NCI-H748 treated with DMSO at 0.1 percent for 48 hours (cell line): ENCODE measurements at regions not wholly inside any gene's neighbourhood (a gene's known extent, or its start where the extent isn't known, plus 50 kb on each side); places are given as distances from the start of the nearest gene placed in this dataset.

Experiments used
- DNase-seq: peaks from one replicate; lab custom pipeline; 2025; lab: John Stamatoyannopoulos, UW

DNA sequence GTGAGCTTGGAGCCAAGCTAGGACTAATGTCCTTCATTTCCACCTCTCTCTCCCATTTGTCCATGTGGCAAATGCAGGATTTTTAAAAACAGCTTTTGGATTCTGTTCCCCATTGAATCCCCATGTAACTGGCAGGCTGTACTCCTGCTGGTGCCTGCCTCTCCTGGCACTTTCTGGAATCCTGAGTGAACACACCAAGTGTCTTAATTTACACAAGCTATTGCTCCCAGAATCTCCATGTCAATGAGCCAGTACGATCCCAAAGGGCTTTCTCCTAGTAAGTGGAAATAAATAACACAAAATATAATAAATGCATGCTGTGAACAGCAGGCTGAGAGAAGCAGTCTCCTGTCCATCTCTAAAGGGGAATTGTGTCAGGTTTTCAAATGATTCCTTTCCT is 88.4 kb upstream of the WWC1 start:
- DNase-seq, result no peak

DNA sequence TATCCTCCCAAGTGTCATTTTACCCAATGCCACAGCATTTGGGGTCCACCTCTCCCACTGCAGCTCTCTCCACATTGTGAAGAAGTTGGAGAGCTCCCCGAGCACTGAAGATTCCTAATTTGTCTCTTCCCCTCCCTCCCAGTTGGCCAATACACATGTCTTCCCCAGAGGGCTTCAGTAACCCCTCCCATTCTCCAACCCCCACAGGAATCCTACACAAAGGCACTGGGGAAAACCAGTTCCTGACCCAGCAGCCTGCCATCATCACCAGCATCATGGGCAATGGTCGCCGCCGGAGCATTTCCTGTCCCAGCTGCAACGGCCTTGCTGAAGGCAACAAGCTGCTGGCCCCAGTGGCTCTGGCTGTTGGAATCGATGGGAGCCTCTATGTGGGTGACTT is 87.3 kb upstream of the WWC1 start:
- no peak for DNase-seq

- DNase-seq, result no peak
Measured at GRCh38 chr5:168207450-168208029, 83.9 kb upstream of the WWC1 start.

DNA sequence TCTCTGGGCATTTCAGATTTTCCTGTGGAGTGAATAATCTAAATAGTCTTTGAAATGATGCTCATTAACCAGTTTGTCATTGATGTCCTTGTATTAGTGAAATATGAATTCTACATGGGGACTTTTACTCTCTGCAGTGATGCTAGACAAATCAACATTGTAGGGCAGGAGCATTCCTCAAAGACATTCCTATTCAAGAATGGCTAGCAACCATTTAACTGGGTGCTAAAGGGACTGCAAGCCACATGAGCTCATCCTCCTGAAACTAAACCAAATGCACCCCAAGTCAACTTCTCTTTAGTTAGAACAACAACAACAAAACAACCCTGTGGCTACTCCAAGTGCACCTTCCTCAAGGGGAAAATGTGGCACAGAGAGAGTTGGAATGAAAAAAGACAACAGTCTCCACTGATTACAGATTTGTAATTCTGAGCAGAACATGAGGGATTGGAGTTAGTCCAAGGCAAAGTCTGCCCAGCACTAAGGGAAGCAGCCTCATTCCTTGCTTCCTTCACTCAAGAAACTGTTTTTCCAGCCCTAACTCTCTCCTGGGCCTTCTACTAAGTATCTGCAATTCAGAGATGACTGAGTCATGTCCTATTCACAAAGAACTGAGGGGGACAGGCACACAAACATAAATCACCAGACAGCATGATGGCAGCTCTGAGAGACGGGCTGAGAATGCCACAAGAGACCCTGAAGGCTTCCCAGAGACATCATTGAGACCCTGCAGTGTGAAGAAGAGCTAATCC is 82.0 kb upstream of the WWC1 start:
- DNase-seq, result no peak

GRCh38 chr5:168209997-168210396 is 81.4 kb upstream of the WWC1 start:
- no peak for DNase-seq

DNA sequence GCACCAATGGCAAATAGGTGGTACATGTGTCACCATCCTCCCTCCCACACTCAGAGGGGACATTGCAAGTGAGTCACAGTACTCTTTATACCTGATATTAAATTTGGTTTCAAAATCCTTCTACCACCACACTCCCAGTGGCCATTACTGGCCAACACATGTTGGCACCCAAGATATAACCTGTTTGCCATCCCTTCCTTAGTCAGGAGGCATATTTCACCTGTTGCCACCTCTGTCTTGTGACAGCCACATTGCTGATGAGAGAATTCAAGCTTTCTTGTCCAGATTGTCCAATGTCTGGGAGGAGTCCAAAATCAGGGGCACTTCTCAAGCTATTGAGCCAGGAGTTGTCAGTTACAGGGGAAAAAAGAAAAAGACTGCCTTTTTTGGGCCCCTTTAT is 80.2 kb upstream of the WWC1 start:
- no peak for DNase-seq

- no peak for DNase-seq
Measured at GRCh38 chr5:168211936-168212335, 79.5 kb upstream of the WWC1 start.

GRCh38 chr5:168214071-168214470 is 77.4 kb upstream of the WWC1 start:
- no peak for DNase-seq

- no peak for DNase-seq
Measured at GRCh38 chr5:168214886-168215285, 76.6 kb upstream of the WWC1 start.

DNA sequence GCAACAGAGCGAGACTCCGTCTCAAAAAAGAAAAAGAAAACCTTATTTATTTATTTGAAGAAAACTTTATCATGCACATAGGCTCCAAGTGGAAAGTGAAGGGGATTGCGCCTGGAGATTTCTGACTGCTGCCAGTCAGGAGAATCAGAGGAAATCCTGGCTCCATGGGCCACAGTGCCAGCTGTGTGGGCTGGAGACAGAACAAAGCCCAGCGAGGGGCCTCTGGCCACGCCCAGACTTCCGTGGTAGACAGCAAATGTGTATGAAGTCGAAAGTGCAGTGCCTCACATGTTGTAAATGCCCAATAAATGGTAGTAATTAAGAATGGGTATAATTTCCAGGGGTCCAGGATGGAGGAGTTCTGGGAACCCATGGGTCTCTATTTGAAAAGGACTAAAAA is 75.8 kb upstream of the WWC1 start:
- DNase-seq, result peak; percentile 13

GRCh38 chr5:168216989-168217388 is 74.5 kb upstream of the WWC1 start:
- DNase-seq, result no peak

GRCh38 chr5:168217497-168217896 is 73.9 kb upstream of the WWC1 start:
- no peak for DNase-seq

DNA sequence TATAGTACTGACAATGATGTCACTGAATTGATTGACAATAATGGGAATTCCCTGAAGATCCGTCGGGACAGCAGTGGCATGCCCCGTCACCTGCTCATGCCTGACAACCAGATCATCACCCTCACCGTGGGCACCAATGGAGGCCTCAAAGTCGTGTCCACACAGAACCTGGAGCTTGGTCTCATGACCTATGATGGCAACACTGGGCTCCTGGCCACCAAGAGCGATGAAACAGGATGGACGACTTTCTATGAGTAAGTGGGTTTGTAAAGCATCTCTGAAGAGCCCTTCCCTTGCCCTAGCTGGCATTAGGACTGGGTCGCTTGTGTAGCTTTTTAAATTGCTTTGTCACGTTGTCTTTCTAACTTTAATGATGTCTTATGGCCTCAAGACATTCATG is 72.7 kb upstream of the WWC1 start:
- DNase-seq, result no peak

DNA sequence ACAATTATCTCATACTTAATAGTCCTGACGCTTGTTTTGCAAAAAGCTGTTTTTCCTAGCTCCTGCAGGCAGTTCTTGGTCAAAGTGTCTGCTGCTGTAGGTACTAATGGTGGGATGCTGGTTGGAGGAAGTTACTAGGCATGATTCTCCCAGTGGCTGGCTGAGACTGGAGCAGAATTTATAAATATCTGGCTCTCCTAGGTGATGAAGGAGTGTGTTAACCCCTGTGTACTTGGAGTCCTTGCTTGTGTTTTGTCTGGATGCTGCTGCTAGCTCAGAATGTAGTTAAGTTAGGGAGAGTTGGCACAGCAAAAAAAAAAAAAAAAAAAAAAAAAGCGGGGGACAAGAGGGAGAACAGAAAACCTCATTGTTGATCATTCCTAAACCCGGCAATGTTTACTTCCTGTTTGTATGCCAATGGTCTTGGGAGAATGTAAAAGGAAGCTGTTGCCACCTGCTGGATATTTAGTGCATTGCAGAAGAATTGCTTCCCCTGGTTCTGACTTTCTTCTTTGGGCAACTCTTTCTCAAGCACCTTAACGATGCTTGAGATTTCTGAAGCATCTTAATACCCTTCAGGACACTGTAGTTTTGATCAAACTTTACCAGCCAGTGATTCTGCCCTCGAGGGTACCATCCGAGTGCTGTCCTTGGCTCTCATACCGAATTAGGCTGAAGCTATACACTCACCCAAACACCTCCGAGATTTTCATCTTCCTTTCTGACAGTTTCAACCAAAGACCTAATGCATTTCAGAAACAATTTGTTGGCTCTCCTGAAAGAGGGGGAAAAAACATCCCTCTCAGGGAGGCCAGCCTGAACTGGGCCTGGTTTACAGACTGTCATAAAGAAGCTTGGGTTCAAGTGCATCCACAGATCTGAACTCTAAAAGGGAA is 71.7 kb upstream of the WWC1 start:
- peak; percentile 69 for DNase-seq

DNA sequence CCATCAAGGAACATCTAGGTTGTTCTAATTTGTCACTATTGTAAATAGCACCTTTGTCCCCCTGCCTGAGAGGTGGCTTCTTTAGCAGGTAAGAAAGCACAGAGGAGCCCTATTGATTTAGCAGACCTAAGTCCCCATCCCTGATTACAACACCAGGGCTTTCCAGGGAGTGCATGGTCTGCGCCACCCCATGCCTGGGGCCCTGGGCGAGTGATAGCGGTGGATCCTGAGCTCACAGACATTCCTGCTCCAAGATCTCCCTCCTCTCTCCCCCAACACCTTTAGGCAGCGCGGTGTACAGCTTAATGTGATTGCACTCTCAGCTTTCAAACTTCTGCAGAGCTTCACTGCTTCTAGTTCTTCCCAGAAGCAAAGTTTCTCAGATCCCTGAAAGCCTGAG is 67.4 kb upstream of the WWC1 start:
- no peak for DNase-seq

- no peak for DNase-seq
Measured at GRCh38 chr5:168226012-168226411, 65.4 kb upstream of the WWC1 start.

DNA sequence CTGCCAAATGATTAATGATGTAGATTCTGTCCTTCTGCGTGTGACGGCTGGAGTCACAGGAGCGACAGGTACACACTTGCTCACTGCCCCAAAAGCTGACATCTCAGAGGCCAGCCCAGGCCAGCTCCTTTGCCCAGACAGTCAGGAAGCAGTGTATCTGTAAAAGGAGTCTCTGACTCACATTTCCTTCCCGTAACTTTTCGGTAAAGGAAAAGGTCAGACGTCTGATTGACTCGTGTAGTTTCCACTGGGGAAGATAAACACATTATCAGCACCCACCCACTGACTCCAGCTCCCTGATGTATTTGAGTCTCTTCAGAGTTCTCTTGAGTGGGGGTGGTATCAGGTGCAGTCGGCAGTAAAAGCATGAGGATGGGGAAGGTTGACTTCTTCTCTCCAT is 64.4 kb upstream of the WWC1 start:
- no peak for DNase-seq

GRCh38 chr5:168227973-168228615 is 63.4 kb upstream of the WWC1 start:
- DNase-seq, result no peak

- no peak for DNase-seq
Measured at GRCh38 chr5:168228668-168229067, 62.8 kb upstream of the WWC1 start.

DNA sequence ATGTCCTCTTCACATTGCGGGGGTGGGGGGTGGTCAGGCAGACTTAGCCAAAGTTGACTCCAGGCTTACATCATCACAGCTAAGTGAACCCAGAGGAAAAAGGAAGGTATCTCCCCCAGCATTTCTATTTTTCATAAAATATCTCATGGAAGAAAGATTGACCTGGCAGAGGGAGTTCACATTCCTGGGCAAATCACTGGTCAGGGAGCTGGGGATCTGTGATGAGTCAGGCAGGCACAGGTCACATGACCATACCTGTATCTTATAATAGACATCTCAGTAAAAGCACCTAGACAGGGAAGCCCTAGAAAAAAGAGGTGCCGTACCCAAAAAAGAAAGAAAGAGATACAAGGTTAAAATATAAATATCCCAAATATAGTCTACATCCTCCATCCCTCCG is 57.3 kb upstream of the WWC1 start:
- no peak for DNase-seq

DNA sequence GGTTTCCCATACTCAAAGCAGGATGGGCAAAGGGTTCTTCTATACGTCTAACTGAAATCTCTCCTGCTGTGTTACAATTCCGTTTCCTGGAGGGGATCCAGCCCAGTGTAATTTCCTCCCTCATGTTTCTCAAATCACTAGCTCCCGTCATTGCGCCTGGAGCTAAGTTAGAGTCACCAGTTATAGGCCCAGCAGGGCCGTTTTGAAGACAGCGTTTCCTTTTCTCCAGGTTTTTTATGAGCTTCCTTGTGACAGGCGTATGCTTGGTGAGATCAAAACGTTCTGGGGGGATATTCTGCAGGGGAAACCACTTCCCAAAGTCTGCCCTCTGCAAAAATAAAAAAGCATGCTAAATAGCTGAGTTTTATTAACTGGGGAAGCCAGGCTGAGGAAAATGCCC is 53.0 kb upstream of the WWC1 start:
- no peak for DNase-seq

DNA sequence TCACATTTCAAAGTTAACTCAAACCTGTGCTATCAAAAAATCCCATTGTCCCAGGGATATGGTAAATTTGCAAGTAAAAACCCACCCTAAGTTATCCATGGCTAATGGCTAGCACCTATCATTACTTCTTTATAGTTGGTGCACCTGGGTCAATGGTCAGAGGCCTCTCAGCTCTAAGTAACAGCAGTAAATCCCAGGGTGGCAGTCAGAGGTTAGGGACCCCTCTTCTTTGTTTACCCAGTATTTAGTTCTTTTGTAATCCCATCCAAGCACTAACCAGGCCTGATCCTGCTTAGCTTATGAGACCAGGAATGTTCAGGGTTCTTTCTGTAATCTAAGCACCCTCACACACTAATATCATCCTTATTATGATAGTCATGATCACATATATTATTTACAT is 52.1 kb upstream of the WWC1 start:
- DNase-seq, result no peak
